Kidney epithelial cell (primary cell): ENCODE measurements at regions not wholly inside any gene's neighbourhood (a gene's known extent, or its start where the extent isn't known, plus 50 kb on each side); places are given as distances from the start of the nearest gene placed in this dataset.

ENCODE experiments used
- DNase-seq: peaks from one replicate; pipeline ENCODE4 v3.0.0-alpha.2; 2010; ENCODE audit warnings: low read depth
- H3K27me3 ChIP-seq: 2 replicates; pipeline ENCODE4 v1.6.0; 2011; ENCODE audit warnings: low read length; ENCODE audit not compliant: control insufficient read depth, insufficient read depth
- H3K36me3 ChIP-seq: 2 replicates; pipeline ENCODE4 v1.5.1; 2011; ENCODE audit warnings: low read length; ENCODE audit not compliant: control insufficient read depth, insufficient read depth
- H3K4me3 ChIP-seq: 2 replicates; pipeline ENCODE4 v1.5.1; 2011; ENCODE audit warnings: low read depth, mild to moderate bottlenecking, control low read depth, low read length
- CTCF ChIP-seq: IDR thresholded peaks from 2 replicates; pipeline ENCODE4 v1.5.1; 2011; ENCODE audit warnings: mild to moderate bottlenecking, moderate library complexity, low read length, control low read depth, inconsistent platforms; ENCODE audit not compliant: insufficient read depth, poor library complexity, severe bottlenecking

- Histone ChIP-seq H3K27me3 (no peaks in the 10 kb centered on the region), H3K4me3 (no peak overlapping the region), H3K36me3 (no peaks in the 10 kb centered on the region)
- DNase-seq: no peak
- no peak for TF ChIP-seq CTCF
These were observed 59.9 kb upstream of the DGKG start for GRCh38 chr3:186421946-186422345.

GRCh38 chr3:186418671-186419145, 56.7 kb upstream of the DGKG start:
- no peaks in the 10 kb centered on the region for H3K36me3 ChIP-seq
- H3K27me3 ChIP-seq: no peaks in the 10 kb centered on the region
- no peak for TF ChIP-seq CTCF
- H3K4me3 ChIP-seq: no peak overlapping the region
- DNase-seq: no peak

GRCh38 chr3:186417791-186418190, 55.8 kb upstream of the DGKG start:
- H3K36me3 ChIP-seq: no peaks in the 10 kb centered on the region
- H3K4me3 ChIP-seq: no peak overlapping the region
- no peaks in the 10 kb centered on the region for H3K27me3 ChIP-seq
- no peak for TF ChIP-seq CTCF
- no peak for DNase-seq

GRCh38 chr3:186414735-186415419, 52.8 kb upstream of the DGKG start:
- Histone ChIP-seq H3K36me3 (no peaks in the 10 kb centered on the region), H3K4me3 (no peak overlapping the region), H3K27me3 (no peaks in the 10 kb centered on the region)
- TF ChIP-seq CTCF: no peak
- DNase-seq: no peak

- Histone ChIP-seq H3K4me3 (peak overlapping the region; percentile 14), H3K36me3 (no peaks in the 10 kb centered on the region), H3K27me3 (peaks cover 3% of the 10 kb centered on the region)
- DNase-seq: no peak
- no peak for TF ChIP-seq CTCF
These were observed 51.8 kb upstream of the DGKG start for GRCh38 chr3:186413615-186414415.
